ENCODE measurements at regions not wholly inside any gene's neighbourhood (a gene's known extent, or its start where the extent isn't known, plus 50 kb on each side); places are given as distances from the start of the nearest gene placed in this dataset.
"Not testable (repeated sequence)": the region's sequence is repeated elsewhere in the genome, so short reads cannot be mapped to it uniquely, and the experiment has no call there.

GRCh38 chrX:94942603-94943002, 1268.6 kb downstream of the FAM133A start:
- peaks cover 4% of the 10 kb centered on the region for H3K9me3 Mint-ChIP-seq
- peak; percentile 62 for DNase-seq (ENCODE audit: low spot score)
- no peak overlapping the region for H3K4me3 Mint-ChIP-seq

GRCh38 chrX:94946137-94946536, 1272.1 kb downstream of the FAM133A start:
- not testable (repeated sequence) for H3K4me3 ChIP-seq; H3K4me2 ChIP-seq; H4K20me1 ChIP-seq (ENCODE audit: low read depth); H2AFZ ChIP-seq (replicated peaks); H3K27me3 ChIP-seq; H3K4me3 Mint-ChIP-seq; H3K27ac Mint-ChIP-seq; H3K79me2 ChIP-seq (ENCODE audit: low read depth); H3F3A ChIP-seq (ENCODE audit: low read depth); DNase-seq (ENCODE audit: low spot score); H3K36me3 Mint-ChIP-seq; H3K9me3 ChIP-seq (ENCODE audit: low read depth); H3K36me3 ChIP-seq; H3K4me1 ChIP-seq; H3K27ac ChIP-seq; H3K4me1 Mint-ChIP-seq; H3K9me3 Mint-ChIP-seq; H3K27me3 Mint-ChIP-seq (ENCODE audit: insufficient read depth, low read depth); H3K9ac ChIP-seq

More at GRCh38 chrX:94942603-94943002, 1268.6 kb downstream of the FAM133A start:
- no peaks in the 10 kb centered on the region for H3F3A ChIP-seq (ENCODE audit: low read depth)
- Mint-ChIP-seq H3K27ac (no peak overlapping the region), H3K36me3 (no peaks in the 10 kb centered on the region), H3K4me1 (no peaks in the 10 kb centered on the region), H3K27me3 (ENCODE audit: insufficient read depth, low read depth) (no peaks in the 10 kb centered on the region)
- H3K9me3 ChIP-seq (ENCODE audit: low read depth) = no peaks in the 10 kb centered on the region
- no peak overlapping the region for H3K9ac ChIP-seq
- no peaks in the 10 kb centered on the region for H3K4me1 ChIP-seq
- no peaks in the 10 kb centered on the region for H3K36me3 ChIP-seq
- no peak overlapping the region for H3K4me3 ChIP-seq
- H3K79me2 ChIP-seq (ENCODE audit: low read depth) = no peaks in the 10 kb centered on the region
- H3K27ac ChIP-seq = no peak overlapping the region
- no peaks in the 10 kb centered on the region for H4K20me1 ChIP-seq (ENCODE audit: low read depth)
- peak overlapping the region; percentile 68 for H2AFZ ChIP-seq (replicated peaks)
- H3K4me2 ChIP-seq = no peak overlapping the region
- no peaks in the 10 kb centered on the region for H3K27me3 ChIP-seq
- TF ChIP-seq EZH2phosphoT487 (IDR thresholded peaks at IDR 0.05) = no peak
- no peak for TF ChIP-seq EZH2 (IDR thresholded peaks at IDR 0.05)
- TF ChIP-seq CTCF (IDR thresholded peaks at IDR 0.05) = no peak

GRCh38 chrX:94961730-94962129, 1287.7 kb downstream of the FAM133A start:
- Mint-ChIP-seq H3K36me3 (no peaks in the 10 kb centered on the region), H3K4me1 (no peaks in the 10 kb centered on the region), H3K9me3 (no peaks in the 10 kb centered on the region), H3K27me3 (ENCODE audit: insufficient read depth, low read depth) (no peaks in the 10 kb centered on the region), H3K27ac (no peak overlapping the region), H3K4me3 (no peak overlapping the region)
- no peak for DNase-seq (ENCODE audit: low spot score)
- no peak overlapping the region for H3K9ac ChIP-seq
- no peaks in the 10 kb centered on the region for H3K9me3 ChIP-seq (ENCODE audit: low read depth)
- no peaks in the 10 kb centered on the region for H3K27me3 ChIP-seq
- no peaks in the 10 kb centered on the region for H3K4me1 ChIP-seq
- H3K27ac ChIP-seq = no peak overlapping the region
- H3K4me3 ChIP-seq = no peak overlapping the region
- H2AFZ ChIP-seq (replicated peaks) = no peak overlapping the region
- TF ChIP-seq EZH2phosphoT487 (IDR thresholded peaks at IDR 0.05) (no peak), EZH2 (IDR thresholded peaks at IDR 0.05) (no peak), CTCF (IDR thresholded peaks at IDR 0.05) (no peak)
- no peak overlapping the region for H3K4me2 ChIP-seq
- H3F3A ChIP-seq (ENCODE audit: low read depth) = no peaks in the 10 kb centered on the region
- no peaks in the 10 kb centered on the region for H3K36me3 ChIP-seq
- H4K20me1 ChIP-seq (ENCODE audit: low read depth) = no peaks in the 10 kb centered on the region
- no peaks in the 10 kb centered on the region for H3K79me2 ChIP-seq (ENCODE audit: low read depth)

GRCh38 chrX:94977562-94977961, 1303.6 kb downstream of the FAM133A start:
- Mint-ChIP-seq H3K27me3 (ENCODE audit: insufficient read depth, low read depth) (no peaks in the 10 kb centered on the region), H3K9me3 (no peaks in the 10 kb centered on the region), H3K4me3 (no peak overlapping the region), H3K27ac (no peak overlapping the region), H3K36me3 (no peaks in the 10 kb centered on the region), H3K4me1 (peaks cover 8% of the 10 kb centered on the region)
- Histone ChIP-seq H3F3A (ENCODE audit: low read depth) (no peaks in the 10 kb centered on the region), H3K4me2 (no peak overlapping the region), H3K27me3 (no peaks in the 10 kb centered on the region), H4K20me1 (ENCODE audit: low read depth) (no peaks in the 10 kb centered on the region), H2AFZ (replicated peaks) (no peak overlapping the region), H3K36me3 (no peaks in the 10 kb centered on the region), H3K9me3 (ENCODE audit: low read depth) (no peaks in the 10 kb centered on the region), H3K27ac (no peak overlapping the region), H3K4me3 (no peak overlapping the region), H3K4me1 (no peaks in the 10 kb centered on the region), H3K9ac (no peak overlapping the region), H3K79me2 (ENCODE audit: low read depth) (no peaks in the 10 kb centered on the region)
- no peak for DNase-seq (ENCODE audit: low spot score)
- no peak for TF ChIP-seq EZH2phosphoT487 (IDR thresholded peaks at IDR 0.05)
- TF ChIP-seq EZH2 (IDR thresholded peaks at IDR 0.05) = no peak

Data from neural progenitor cell (in vitro differentiated cells).